IPS-18c (cell line): ENCODE measurements at regions not wholly inside any gene's neighbourhood (a gene's known extent, or its start where the extent isn't known, plus 50 kb on each side); places are given as distances from the start of the nearest gene placed in this dataset.

Experiments used
- H3K4me3 ChIP-seq: 2 replicates; pipeline ENCODE4 v1.7.0; 2013; ENCODE audit warnings: low read depth, mild to moderate bottlenecking, low read length, moderate library complexity; ENCODE audit not compliant: insufficient read depth
- H3K9me3 ChIP-seq: one replicate; pipeline ENCODE4 v1.6.1; 2013; ENCODE audit warnings: mild to moderate bottlenecking, low read length, moderate library complexity; ENCODE audit not compliant: control insufficient read depth, insufficient read depth

DNA sequence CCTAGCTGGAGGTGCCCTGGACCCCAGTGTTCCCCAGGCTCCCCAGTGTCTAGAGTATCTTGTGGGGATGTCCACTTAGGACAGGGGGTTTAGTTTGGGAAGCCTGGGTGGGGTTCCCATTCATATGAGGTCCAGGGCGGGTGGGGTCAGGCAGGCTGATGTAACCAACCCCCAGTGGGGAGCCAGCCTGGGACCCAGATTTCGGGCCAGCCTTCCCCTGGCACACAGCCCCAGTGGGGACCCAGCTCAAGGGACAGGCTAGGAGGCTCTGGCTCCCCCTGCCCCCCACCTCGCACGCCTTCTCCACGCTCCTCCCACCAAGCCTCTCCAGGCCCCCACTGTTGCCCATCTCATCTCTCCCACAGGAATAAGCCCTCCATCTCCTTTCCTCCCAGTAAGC, 323.5 kb downstream of the UACA start:
- Histone ChIP-seq H3K4me3 (no peak overlapping the region), H3K9me3 (no peaks in the 10 kb centered on the region)

- Histone ChIP-seq H3K9me3 (no peaks in the 10 kb centered on the region), H3K4me3 (no peak overlapping the region)
Measured at GRCh38 chr15:70439304-70439877, 324.0 kb downstream of the UACA start.

- no peaks in the 10 kb centered on the region for H3K9me3 ChIP-seq
- no peak overlapping the region for H3K4me3 ChIP-seq
Measured at GRCh38 chr15:70438776-70439175, 324.6 kb downstream of the UACA start.

DNA sequence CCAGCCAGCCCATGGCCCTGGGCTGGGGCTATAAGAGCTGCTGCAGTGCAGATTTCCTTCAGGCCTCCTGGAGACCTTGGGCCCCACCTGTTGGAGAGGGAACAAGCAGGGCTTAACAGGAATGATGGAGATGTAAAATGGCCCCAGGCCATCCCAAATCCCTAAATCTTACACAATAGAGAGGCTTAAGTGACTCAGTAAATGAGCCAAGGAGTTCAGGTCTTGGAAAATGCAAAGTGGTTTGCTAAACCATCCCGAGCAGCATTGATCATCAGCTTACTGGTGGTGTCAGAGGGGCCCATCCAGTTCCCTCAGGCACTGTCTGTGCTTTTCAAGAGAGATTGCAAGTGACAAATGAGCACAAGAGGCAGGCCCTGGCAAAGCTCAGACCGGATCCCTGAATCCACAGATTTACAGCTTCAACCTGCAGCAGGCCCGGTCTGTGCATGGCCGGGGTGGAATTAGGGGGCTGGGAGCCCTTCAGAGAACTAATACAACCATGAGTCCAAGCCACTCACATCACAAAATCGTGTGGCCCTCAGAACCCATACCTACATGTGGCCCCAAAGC, 325.4 kb downstream of the UACA start:
- H3K4me3 ChIP-seq = no peak overlapping the region

DNA sequence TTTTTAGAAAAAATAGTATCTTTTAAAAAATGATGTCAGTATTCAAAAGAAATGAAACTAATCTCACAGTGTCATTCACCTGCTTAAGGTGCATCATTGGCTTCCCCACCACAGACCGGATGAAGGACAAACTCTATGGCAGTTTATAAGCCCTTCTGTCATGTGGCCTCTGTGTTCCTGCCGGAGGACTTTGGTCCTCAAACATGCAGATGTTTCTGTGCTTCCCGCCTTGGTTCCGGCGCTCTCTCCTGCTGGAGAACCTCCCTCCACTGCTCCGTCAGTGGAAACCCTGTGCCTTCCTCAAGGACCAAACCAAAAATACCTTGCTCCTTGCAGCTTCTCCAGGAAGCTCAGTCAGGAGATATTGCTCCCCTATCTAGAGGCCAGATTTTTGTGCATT, 326.3 kb downstream of the UACA start:
- H3K9me3 ChIP-seq = no peaks in the 10 kb centered on the region
- no peak overlapping the region for H3K4me3 ChIP-seq

More for the DNA sequence above, 325.4 kb downstream of the UACA start:
- H3K9me3 ChIP-seq = no peaks in the 10 kb centered on the region

DNA sequence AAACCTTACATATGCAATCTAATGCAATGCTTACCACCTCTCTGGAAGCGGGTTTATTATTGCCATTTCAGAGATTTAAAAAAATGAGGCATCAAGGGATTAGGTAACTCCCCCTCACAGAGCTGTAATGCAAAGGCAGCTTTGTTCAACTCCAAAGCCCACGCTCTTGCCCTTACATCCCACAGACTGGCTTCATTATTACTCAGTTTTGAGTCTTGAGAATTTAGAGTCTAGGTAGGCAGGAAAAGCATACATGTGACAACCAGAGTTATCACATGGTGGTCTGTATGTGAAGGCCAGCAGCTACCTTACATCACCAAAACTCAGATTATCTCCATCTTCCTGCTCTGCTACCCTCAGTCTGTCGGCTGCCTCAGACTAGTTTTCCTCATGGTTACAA, 326.9 kb downstream of the UACA start:
- Histone ChIP-seq H3K4me3 (no peak overlapping the region), H3K9me3 (no peaks in the 10 kb centered on the region)

DNA sequence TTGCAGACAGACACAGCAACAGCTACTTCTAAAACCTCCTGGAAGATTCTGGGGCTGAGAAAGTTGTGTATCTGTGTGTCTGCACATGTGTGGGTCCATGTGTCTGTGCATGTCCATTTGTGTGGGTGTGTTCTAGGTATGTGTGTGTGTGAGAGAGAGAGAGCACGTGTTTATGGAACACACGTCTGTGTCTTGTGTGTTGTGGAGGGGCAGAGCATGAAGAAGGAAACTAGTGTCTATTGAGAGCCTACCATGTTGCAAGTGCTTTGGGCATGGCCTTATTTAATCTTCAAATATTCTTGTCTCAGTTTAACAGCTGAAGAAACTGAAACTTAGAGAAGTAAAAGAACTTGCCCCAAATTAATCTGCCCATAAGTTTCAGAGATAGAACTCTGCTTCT, 327.5 kb downstream of the UACA start:
- no peak overlapping the region for H3K4me3 ChIP-seq
- H3K9me3 ChIP-seq = no peaks in the 10 kb centered on the region

- Histone ChIP-seq H3K9me3 (no peaks in the 10 kb centered on the region), H3K4me3 (no peak overlapping the region)
Measured at GRCh38 chr15:70435369-70435768, 328.0 kb downstream of the UACA start.

DNA sequence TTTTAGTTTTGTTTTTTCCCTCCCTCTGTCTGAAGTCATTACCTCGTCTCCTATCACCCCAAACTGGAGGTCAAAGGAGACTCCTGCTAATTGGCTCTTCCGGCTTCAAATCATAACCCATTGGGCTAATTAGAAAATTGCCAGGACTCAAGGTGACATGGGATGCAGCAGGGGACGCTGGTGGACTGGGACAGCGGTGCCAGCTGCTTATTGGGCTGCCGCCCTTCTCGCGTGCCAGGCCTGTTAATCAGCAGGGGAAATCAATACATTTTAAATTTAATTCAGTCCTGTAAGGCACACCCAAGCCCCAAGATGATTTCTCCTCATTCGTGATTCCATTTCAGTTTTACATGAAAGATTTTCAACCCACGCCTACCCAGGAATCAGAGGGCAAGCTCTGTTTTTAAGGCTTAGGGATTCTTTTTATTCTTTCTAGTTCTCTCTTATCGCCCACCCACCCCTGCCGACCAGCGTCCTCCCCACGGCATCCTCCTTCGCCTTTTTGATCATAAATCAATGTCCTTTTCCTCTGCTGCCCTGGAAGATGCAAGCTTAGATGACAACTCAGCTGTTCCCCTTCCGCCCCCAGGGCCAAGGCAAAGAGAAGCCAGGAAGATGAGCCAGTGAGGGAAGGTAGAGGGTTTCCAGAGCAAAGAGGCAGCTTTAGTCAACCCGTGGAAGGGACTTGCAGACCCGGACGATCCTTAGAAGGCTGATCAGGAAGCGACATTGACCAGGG, 329.6 kb downstream of the UACA start:
- no peak overlapping the region for H3K4me3 ChIP-seq
- H3K9me3 ChIP-seq = no peaks in the 10 kb centered on the region

DNA sequence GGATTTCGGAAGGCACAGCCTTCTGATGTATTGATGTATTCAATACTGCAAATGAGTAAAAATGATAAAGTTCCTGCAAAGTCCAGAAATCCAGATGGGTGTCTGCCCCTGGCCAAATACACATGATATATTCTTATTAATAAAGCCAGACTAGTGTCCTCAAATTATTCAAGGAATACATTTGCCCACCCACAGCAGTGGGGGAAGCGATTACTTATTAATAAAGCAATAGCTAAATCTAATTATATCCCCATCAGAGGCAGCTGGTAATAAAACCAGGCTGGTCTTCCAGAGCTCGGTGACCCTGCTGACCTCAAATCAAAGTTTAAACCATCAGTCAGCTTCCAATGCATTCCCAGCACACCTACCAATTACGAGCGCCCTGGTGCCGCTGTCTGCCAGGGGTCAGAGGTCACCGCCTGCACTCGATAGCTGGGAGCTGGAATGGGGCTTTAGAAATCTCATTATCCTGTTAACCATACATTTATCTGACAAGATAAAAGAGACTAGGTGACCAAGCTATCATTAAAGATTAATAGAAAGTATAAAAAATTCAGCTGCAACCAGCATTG, 330.3 kb downstream of the UACA start:
- H3K4me3 ChIP-seq = no peak overlapping the region
- H3K9me3 ChIP-seq = no peaks in the 10 kb centered on the region

- no peak overlapping the region for H3K4me3 ChIP-seq
- no peaks in the 10 kb centered on the region for H3K9me3 ChIP-seq
Measured at GRCh38 chr15:70431854-70432253, 331.5 kb downstream of the UACA start.

- Histone ChIP-seq H3K9me3 (no peaks in the 10 kb centered on the region), H3K4me3 (no peak overlapping the region)
Measured at GRCh38 chr15:70430069-70430468, 332.4 kb upstream of the TLE3 start.

DNA sequence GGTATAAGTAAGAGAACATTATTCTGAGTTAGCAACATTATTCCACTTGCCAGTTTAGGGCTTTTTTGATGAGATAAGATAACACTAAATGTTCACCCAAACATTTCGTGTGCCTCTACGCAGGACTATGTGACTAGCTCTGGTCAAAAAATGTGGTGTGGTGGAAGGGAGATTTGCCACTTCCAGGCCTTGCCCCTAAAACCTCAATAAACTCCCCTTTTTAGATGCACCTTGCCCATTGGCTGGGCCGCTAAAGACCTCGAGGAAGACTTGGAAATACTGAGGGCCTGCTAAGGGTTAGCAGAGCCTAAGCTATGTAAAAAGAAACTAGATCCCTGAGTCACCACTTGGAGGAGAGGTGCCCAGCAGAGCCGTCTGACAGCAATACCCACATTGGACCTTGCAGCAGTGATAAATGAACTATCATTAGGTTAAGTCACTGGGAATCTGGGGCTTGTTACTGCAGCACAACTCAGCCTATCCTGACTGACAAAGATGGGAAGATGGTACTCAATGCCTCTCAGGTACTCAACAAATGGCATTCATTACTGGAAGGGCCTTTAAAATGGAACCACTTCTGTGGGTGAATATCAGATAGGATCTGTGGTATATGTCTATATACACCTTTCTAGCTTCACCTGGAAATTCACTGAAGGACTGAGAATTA, 331.5 kb upstream of the TLE3 start:
- Histone ChIP-seq H3K4me3 (no peak overlapping the region), H3K9me3 (no peaks in the 10 kb centered on the region)

GRCh38 chr15:70428211-70428822, 330.6 kb upstream of the TLE3 start:
- Histone ChIP-seq H3K4me3 (no peak overlapping the region), H3K9me3 (no peaks in the 10 kb centered on the region)

GRCh38 chr15:70427167-70428120, 329.7 kb upstream of the TLE3 start:
- H3K9me3 ChIP-seq = no peaks in the 10 kb centered on the region
- H3K4me3 ChIP-seq = no peak overlapping the region

DNA sequence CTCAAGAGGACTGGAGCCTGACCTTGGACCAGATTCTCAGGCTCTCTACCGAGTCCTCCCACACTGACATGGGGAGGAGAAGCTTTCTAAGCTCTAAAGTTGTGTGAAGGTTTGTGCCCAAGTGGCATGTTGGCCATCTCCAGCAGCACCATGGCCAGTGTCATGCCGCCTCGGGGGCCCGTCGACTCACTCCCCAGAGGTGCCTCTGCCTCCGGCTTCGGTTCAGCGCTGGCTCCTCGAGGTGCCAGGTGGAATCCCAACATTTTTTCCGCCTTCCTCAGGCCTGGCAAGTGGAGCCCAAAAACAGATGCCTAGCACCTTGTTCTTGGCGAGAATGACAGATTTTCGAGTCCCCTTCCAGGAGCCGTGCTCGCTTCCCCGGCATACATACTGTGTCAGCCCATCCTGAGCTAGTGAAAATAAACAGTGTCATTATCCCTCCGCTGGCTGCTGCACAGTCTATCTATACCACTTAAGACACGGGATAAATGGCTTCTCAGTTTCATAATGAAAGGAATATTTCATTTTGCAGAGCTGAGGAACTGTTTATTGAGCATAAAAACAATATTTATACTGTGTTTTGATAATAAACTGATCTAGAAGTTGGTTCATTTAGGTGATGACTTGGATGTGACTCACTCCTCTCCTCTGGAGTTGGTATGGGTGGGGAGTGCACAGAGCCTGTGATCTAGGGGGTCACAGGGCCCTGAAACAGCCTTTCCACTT, 328.5 kb upstream of the TLE3 start:
- Histone ChIP-seq H3K4me3 (no peak overlapping the region), H3K9me3 (no peaks in the 10 kb centered on the region)
